ENCODE measurements at regions not wholly inside any gene's neighbourhood (a gene's known extent, or its start where the extent isn't known, plus 50 kb on each side); places are given as distances from the start of the nearest gene placed in this dataset.

GRCh38 chr1:173421286-173421685 is 55.8 kb upstream of the PRDX6 start:
- no peak for DNase-seq (ENCODE audit: low read depth)
- no peak overlapping the region for H3K4me3 ChIP-seq (ENCODE audit: low read depth, low read length)
- TF ChIP-seq, protein P1, sequence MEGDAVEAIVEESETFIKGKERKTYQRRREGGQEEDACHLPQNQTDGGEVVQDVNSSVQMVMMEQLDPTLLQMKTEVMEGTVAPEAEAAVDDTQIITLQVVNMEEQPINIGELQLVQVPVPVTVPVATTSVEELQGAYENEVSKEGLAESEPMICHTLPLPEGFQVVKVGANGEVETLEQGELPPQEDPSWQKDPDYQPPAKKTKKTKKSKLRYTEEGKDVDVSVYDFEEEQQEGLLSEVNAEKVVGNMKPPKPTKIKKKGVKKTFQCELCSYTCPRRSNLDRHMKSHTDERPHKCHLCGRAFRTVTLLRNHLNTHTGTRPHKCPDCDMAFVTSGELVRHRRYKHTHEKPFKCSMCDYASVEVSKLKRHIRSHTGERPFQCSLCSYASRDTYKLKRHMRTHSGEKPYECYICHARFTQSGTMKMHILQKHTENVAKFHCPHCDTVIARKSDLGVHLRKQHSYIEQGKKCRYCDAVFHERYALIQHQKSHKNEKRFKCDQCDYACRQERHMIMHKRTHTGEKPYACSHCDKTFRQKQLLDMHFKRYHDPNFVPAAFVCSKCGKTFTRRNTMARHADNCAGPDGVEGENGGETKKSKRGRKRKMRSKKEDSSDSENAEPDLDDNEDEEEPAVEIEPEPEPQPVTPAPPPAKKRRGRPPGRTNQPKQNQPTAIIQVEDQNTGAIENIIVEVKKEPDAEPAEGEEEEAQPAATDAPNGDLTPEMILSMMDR (conservative IDR thresholded peaks at IDR 0.05; ENCODE audit: low read depth, low read length) = no peak

- DNase-seq (ENCODE audit: low read depth) = no peak
- no peak overlapping the region for H3K4me3 ChIP-seq (ENCODE audit: low read depth, low read length)
- TF ChIP-seq, protein P1 (conservative IDR thresholded peaks at IDR 0.05; ENCODE audit: low read depth, low read length) = no peak
These were observed 55.3 kb upstream of the PRDX6 start for GRCh38 chr1:173421789-173422188.

DNA sequence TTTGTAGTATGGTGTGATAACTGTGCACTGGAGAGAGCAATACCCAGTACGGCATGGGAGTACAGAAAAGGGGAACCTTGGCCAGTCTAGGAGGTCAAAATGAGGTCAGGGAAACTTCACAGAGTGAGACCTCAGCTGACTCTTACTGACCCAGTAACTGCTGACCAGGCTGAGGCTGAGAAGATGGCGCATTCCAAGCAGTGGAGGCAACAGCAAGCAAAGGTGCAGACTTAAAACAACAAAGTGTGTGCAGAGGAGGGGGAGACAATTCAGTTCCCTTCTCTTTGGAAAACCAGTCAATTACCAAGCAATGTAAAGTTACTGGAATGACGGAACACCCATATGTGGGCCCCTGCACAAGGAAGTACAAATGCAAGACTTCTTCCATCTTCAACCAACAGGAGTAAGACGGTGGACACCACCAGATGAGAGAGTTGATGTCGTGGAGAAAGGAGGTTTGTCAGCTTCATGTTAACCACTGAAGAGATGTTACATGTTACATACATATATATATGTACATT is 54.6 kb upstream of the PRDX6 start:
- no peak overlapping the region for H3K4me3 ChIP-seq (ENCODE audit: low read depth, low read length)
- TF ChIP-seq, protein P1 (conservative IDR thresholded peaks at IDR 0.05; ENCODE audit: low read depth, low read length) = no peak
- no peak for DNase-seq (ENCODE audit: low read depth)

DNA sequence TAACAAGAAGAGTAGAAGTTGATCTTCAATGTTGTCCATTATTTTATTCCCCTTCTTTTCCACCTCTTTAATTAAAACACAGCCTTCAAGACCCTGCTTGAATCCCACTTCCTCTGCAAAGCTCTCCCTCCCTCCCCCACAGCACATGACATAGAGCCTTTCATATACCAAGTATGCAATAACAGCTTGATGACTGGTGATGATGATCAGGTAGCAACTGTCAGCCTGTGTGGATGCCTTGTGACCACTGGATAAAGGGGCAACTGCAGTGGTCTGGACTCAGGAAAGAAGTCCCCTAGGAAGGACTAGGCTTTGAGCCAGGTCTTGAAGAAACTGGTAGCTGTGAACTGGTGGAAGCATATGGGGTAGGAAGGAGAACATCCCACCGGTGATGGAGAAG is 53.8 kb upstream of the PRDX6 start:
- no peak overlapping the region for H3K4me3 ChIP-seq (ENCODE audit: low read depth, low read length)
- DNase-seq (ENCODE audit: low read depth) = no peak
- TF ChIP-seq, protein P1 (conservative IDR thresholded peaks at IDR 0.05; ENCODE audit: low read depth, low read length) = no peak

DNA sequence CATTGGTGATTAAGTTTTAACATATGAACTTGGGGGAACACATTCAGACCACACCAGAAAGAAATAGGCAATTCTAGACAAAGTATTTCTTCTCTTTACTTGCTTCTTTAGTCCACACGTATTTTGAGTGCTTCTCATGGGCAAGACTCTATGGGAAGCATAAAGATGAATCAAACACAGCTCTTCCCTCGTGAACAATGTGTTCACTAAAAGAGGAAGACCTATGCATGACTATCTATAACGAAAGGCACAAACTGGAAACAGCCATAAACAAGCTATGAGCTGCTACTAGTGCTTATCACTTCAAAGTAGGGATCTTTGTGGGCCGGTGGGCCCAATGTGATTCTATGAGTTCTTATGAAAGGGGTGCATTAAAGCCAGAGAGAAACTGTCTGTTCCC is 53.0 kb upstream of the PRDX6 start:
- H3K4me3 ChIP-seq (ENCODE audit: low read depth, low read length) = no peak overlapping the region
- TF ChIP-seq, protein P1 (conservative IDR thresholded peaks at IDR 0.05; ENCODE audit: low read depth, low read length) = no peak
- DNase-seq (ENCODE audit: low read depth) = no peak

GRCh38 chr1:173424782-173425407 is 52.2 kb upstream of the PRDX6 start:
- TF ChIP-seq, protein P1 (conservative IDR thresholded peaks at IDR 0.05; ENCODE audit: low read depth, low read length) = no peak
- no peak for DNase-seq (ENCODE audit: low read depth)

DNA sequence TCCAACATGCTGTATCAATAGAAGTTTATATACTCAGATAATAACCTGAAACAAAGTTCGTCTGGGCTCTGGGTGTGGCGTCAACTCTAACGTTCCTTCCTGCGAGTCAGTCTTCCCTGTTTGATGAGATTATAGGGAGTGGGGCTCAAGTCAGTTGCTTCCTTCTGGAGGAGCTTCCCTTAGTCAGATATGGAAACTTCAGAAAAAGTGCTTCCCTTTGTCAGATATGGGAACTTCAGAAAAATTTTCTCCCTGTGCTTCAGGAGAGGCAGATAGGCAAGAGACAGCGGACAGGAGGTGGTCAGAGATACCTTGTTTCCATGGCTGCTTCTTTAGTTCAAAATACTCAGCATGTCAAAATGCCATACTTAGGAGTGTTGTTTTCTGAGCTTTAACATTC is 51.1 kb upstream of the PRDX6 start:
- DNase-seq (ENCODE audit: low read depth) = no peak
- TF ChIP-seq, protein P1 (conservative IDR thresholded peaks at IDR 0.05; ENCODE audit: low read depth, low read length) = no peak
- H3K4me3 ChIP-seq (ENCODE audit: low read depth, low read length) = no peak overlapping the region

More at GRCh38 chr1:173424782-173425407, 52.2 kb upstream of the PRDX6 start:
- no peak overlapping the region for H3K4me3 ChIP-seq (ENCODE audit: low read depth, low read length)
